SU-DHL-6 (cell line): ENCODE measurements at regions not wholly inside any gene's neighbourhood (a gene's known extent, or its start where the extent isn't known, plus 50 kb on each side); places are given as distances from the start of the nearest gene placed in this dataset.

ENCODE experiments used
- CTCF ChIP-seq: fragments of 200-600 bp; sonication (generic); IDR thresholded peaks from one replicate; pipeline ENCODE4 v1.5.1; 2017; ENCODE audit warnings: antibody characterized with exemption, mild to moderate bottlenecking, low read length, moderate library complexity; ENCODE audit not compliant: insufficient read depth, poor library complexity, severe bottlenecking
- EZH2phosphoT487 ChIP-seq: fragments of 200-600 bp; sonication (generic), shearing (Covaris generic); conservative IDR thresholded peaks from 2 replicates; pipeline ENCODE4 v1.6.1; 2018; ENCODE audit warnings: mild to moderate bottlenecking, antibody characterized with exemption, low read length, moderate library complexity, mixed read lengths

- no peak for TF ChIP-seq EZH2phosphoT487
- TF ChIP-seq CTCF = no peak
Observed at GRCh38 chr15:31212326-31213080, 111.0 kb upstream of the TRPM1 start.
